Left renal pelvis (tissue), 4 donors: ENCODE measurements at regions not wholly inside any gene's neighbourhood (a gene's known extent, or its start where the extent isn't known, plus 50 kb on each side); places are given as distances from the start of the nearest gene placed in this dataset.

ENCODE experiments used
- DNase-seq, 4 donors: peaks; one replicate each; pipeline ENCODE4 v3.0.0-alpha.2; 2013; ENCODE audit warnings: low read depth in 4 of 4, low spot score in 3 of 4

DNA sequence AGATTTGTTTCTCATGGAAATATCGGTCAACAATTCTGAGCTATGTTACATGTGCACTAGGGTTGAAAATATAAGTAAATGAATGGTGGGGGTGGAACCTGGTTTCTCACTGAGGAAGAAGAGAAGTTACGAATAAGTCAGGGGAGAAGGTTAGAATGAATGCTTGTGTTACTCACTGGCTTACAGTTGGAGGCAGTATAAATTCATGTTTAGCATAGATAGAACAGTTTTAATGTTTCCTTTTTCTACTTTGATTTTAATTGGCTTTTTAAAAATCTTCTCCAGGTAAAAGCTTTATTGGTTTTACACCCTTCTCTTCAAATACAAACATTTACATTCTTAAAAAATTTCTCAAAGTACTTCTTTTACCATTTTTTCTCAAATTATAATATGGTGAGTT is 1113.7 kb downstream of the CDH11 start:
- no peak for DNase-seq

GRCh38 chr16:64004116-64004515 is 1117.7 kb downstream of the CDH11 start:
- DNase-seq: no peak

- no peak for DNase-seq
Observed at GRCh38 chr16:63995025-63995424, 1126.8 kb downstream of the CDH11 start.

DNA sequence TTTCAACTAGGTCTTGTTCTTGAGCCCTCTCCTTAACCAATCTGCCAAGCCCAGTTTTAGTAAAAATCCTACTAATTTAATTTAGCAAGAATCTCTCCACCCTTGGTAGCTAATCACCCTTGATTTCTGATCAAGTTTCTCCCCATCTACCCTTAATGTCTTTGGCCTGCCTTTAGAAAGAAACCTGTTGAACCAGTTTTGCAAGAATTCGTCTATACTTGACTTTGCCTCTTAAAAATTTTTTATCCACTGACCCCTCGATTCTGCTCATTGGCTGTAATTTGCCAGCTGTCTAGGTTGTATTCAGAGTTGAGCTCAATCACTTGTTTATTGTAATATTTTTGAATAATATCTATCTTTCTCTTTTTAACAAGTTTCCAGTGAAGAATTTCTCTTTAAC is 1138.5 kb downstream of the CDH11 start:
- DNase-seq: peak in 3 of 4 donors; percentile 3 to 35 (median 31)

DNA sequence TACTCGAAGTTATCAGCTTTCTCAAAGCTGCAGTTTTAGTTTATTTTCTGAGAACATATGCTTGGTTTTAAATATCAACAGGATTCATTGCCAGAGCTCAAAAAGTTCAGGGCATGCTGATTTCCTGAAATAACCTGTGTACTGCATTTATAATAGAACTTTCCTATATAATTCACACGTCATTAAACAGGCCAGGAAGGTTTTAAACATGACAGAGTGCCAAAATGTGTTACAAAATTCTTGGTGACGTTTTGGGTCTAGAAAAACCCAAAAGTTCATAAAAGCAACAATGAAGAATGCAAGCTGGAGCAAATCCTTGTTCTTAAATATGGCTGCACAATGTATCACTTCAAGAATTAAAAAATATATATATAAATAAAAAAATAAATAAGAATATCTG is 1139.1 kb downstream of the CDH11 start:
- no peak for DNase-seq

- no peak for DNase-seq
Observed at GRCh38 chr16:63982110-63982509, 1139.8 kb downstream of the CDH11 start.

DNA sequence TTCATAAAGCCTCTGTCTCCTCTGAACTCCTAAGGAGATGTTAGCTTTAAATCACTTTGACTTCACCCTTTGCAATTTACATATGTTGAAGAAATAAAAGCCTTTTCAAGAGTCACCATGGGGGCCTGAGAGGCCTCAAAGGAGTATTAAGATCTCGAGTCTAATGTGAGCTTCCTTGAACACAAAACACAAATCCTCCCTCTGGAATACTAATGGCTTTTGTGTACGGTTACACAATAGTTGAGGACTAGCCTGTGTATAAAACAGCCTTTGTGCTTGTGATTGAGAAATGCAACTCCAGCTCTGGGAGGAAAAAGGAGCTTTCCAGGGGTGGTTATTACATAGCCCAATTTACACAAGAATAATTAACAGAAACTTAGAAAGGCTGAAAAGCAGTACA is 1140.2 kb downstream of the CDH11 start:
- DNase-seq: no peak

DNA sequence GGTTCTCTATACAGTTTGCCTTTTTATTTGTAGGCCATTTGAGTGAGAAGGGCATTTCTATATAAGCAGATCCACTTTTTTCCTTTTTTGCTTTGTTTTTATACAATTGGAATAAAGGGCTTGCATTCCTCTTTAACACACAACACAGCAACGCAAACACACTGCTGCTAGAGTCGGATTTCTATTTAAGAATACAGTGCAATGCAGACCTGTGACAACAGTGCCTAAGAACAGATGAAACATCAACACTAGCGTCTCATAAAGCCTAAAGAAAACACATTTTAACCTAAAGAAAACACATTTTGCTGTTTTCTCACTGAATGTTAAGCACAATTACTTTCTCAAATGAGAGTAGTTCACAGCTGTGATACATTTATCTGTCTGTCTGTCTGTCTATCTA is 1141.1 kb downstream of the CDH11 start:
- no peak for DNase-seq

GRCh38 chr16:63978240-63978639 is 1143.6 kb downstream of the CDH11 start:
- no peak for DNase-seq

DNA sequence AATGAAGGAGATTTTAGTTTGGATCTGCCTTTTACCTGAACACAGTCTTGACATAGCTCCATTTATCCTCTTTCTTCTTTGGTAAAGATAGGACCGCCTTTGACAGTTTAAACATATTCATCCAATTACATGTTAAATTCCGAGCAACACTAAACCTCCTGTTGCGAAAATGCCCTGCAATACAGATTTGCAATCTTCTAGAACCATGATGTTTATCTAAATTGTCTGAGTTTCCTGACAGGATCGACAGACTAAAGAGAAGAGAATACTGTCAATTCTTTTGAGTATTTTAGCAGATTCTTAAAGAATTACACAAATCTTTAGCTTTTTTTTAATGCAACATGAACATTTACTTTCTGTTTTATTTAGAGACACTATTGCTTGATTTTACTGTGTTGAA is 1145.5 kb downstream of the CDH11 start:
- no peak for DNase-seq

GRCh38 chr16:63975669-63976068 is 1146.2 kb downstream of the CDH11 start:
- DNase-seq: no peak

DNA sequence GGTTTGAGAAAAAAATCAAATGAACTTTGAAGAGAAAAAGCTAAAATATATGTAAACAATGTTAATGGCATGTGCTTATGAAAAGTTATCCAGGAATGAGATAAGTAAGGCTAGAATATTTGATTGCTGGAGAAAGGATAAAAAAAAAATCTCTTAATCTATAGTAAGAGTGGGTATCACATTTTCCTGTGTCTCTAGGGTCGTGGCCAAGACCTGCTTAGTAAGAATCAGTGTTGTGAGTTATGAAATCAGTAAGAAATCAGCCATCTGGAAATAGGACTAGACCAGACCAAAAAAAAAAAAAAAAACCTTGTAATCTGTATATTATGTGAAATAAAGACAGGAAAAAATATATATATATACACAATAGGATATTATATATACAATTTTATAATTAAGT is 1153.9 kb downstream of the CDH11 start:
- no peak for DNase-seq

GRCh38 chr16:63960321-63960720 is 1161.5 kb downstream of the CDH11 start:
- DNase-seq: no peak

- no peak for DNase-seq
Observed at GRCh38 chr16:63947022-63947421, 1174.8 kb downstream of the CDH11 start.

- no peak for DNase-seq
Observed at GRCh38 chr16:63945806-63946205, 1176.1 kb downstream of the CDH11 start.

- DNase-seq: no peak
Observed at GRCh38 chr16:63943566-63943965, 1178.3 kb downstream of the CDH11 start.

DNA sequence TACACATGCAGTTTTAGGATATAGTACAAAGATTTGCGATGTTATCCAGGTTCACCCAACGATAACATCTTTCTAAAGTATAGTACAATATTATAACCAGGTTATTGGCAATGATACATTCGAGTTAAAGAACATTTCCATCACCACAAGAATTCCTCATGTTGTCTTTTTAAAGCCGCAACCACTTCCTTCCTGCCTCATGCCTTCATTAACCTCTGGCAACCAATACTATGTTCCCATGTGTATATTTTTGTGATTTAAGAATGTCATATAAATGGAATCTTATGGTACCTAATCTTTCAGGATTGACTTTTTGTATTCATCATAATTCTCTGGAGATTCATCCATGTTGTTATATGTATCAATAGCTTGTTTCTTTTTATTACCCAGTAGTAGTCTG is 1183.2 kb downstream of the CDH11 start:
- no peak for DNase-seq

GRCh38 chr16:63933841-63934240 is 1188.0 kb downstream of the CDH11 start:
- no peak for DNase-seq

DNA sequence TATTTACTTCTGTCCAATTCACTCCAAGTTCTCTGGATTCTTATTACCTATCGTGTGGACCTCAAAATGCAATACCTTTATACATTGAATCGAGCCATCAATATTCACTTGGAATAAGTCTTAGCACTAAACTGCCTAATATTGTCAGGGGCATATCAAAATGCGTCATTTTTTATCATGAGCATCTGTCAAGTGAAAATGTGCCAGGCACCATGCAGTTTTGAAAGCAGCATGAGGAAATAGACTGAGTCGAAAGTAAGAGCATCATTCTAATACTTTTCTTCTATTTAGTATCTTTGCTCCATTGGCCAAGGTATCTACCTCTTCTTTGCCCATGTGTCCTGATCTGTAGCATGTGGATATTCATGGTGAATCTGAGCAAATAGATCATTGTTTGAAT is 1193.4 kb downstream of the CDH11 start:
- no peak for DNase-seq

DNA sequence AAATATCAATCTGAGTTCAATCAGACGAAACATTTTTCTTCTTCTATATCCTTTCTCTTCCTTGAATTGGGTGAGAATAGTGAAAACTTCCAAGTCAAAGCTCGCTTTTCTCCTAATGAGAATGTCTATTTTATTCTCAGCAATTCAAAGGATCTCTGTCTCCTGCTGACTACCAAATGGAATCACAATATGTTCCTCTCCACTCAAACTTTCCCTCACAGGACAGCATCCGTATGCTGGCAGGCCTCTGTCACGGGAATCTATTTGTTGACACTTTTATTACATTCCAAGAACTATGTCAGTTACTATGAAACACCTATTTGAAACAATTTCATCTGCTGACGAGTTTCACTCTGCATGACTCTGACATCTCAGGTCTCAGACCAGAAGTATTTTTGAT is 1196.6 kb downstream of the CDH11 start:
- DNase-seq: no peak

GRCh38 chr16:63922560-63922959 is 1199.3 kb downstream of the CDH11 start:
- DNase-seq: no peak

DNA sequence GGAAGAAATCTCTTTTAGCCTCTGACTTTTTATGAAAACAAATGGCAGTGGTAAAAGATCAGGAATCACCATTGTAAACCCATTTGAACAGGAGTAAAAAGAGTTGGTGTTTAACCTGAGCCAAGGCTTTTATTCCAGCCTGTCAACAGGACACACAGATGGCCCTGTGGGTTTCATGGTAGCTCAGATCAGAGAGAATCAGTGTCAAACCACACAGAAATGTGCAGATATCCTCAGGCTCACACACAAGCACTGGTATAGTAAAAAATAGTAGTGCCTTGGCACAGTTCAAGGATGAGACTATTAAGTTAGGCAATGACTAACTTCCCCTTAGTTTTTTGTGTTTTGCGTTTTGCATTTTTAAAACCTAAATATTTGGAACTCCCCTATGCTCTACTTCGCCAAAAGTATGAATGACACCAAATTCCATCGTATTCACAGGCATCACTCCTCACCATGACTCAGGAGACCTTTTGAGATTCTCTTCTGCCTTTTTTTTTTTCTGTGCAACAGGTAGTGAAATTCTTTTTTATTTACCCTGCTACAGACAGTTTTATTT is 1200.0 kb downstream of the CDH11 start:
- no peak for DNase-seq

GRCh38 chr16:63913290-63913689 is 1208.6 kb downstream of the CDH11 start:
- no peak for DNase-seq
